ENCODE measurements at regions not wholly inside any gene's neighbourhood (a gene's known extent, or its start where the extent isn't known, plus 50 kb on each side); places are given as distances from the start of the nearest gene placed in this dataset.

DNA sequence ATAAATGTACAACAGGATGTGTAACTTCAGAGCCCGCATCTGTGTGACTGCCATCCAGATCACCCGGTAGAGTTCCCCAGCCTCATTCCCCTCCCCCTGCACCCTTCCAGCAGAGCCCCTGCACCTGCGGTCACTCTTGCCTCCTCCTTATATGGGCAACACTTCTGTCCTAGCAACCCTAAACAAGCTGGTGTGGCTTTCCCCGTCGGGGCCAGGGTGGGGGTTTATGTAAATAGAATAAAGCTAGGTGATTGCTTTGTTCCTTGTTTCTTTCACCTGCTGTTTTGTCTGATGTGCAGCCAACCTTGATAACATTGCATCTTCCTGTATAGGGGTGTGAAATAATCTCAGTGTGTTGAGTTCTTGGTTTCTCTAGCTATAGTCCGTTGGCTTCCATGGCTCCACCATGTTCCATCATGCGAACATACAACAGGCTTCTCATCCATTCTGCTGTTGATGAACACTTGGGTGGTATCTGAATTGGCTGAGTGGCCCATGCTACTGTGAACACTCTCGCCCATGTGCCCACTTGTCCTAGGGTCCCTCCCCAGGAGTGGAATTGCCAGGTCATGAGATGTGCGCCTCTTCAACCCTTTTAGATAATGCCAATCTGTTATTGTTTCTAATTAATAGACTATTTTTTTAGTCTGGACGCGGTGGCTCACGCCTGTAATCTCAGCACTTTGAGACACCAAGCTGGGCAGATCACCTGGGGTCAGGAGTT is 102.2 kb downstream of the KIF26A start:
- H3K4me1 ChIP-seq (ENCODE audit: control insufficient read depth in 4 of 4, insufficient read depth in 4 of 4, low read length in 3 of 4) = no peaks in the 10 kb centered on the region
- H3K27me3 ChIP-seq (ENCODE audit: control insufficient read depth in 4 of 4, insufficient read depth in 4 of 4, low read length in 3 of 4) = no peaks in the 10 kb centered on the region
- H3K27ac ChIP-seq (ENCODE audit: low read depth in 1 of 2, low read length in 2 of 2) = no peak overlapping the region
- H3K36me3 ChIP-seq (ENCODE audit: control insufficient read depth in 4 of 4, insufficient read depth in 3 of 4, low read depth in 1 of 4, low read length in 3 of 4) = no peaks in the 10 kb centered on the region
- peaks cover 6 to 16% (median 7%) of the 10 kb centered on the region in 4 donors for H3K9me3 ChIP-seq (ENCODE audit: control insufficient read depth in 4 of 4, low read length in 3 of 4)
- no peak for TF ChIP-seq FOXA2 (IDR thresholded peaks at IDR 0.05)
- TF ChIP-seq CTCF (IDR thresholded peaks at IDR 0.05; ENCODE audit: low read depth, low read length, missing input control) = no peak
- no peak for TF ChIP-seq REST (IDR thresholded peaks at IDR 0.05)
- TF ChIP-seq FOXA1 (IDR thresholded peaks at IDR 0.05) = no peak
- TF ChIP-seq NR2F2 (IDR thresholded peaks at IDR 0.05) = no peak
- no peak for TF ChIP-seq RAD21 (IDR thresholded peaks at IDR 0.05)
- TF ChIP-seq TAF1 (conservative IDR thresholded peaks at IDR 0.05) = no peak
- TF ChIP-seq GABPA (IDR thresholded peaks at IDR 0.05 in 1 of 2, conservative IDR thresholded peaks at IDR 0.05 in 1 of 2) = no peak
- no peak for TF ChIP-seq HNF4A (conservative IDR thresholded peaks at IDR 0.05)
- no peak for TF ChIP-seq SP1 (IDR thresholded peaks at IDR 0.05)
- no peak for TF ChIP-seq ZBTB33 (IDR thresholded peaks at IDR 0.05)
- TF ChIP-seq, protein P1, sequence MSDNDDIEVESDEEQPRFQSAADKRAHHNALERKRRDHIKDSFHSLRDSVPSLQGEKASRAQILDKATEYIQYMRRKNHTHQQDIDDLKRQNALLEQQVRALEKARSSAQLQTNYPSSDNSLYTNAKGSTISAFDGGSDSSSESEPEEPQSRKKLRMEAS (IDR thresholded peaks at IDR 0.05) = no peak
- TF ChIP-seq JUND (IDR thresholded peaks at IDR 0.05) = no peak
- no peak for TF ChIP-seq RXRA (IDR thresholded peaks at IDR 0.05)
- TF ChIP-seq HNF4G (IDR thresholded peaks at IDR 0.05) = no peak
- TF ChIP-seq ATF3 (IDR thresholded peaks at IDR 0.05) = no peak
- no peak for TF ChIP-seq EGR1 (IDR thresholded peaks at IDR 0.05; ENCODE audit: low read depth in 2 of 2)
- H3K4me3 ChIP-seq (ENCODE audit: low read depth in 1 of 3, low read length in 3 of 3) = no peak overlapping the region
- WGBS = 67% methylated on average over 12 of the region's 12 CpGs
- no peak for DNase-seq (ENCODE audit: low spot score)
- H3K9ac ChIP-seq (ENCODE audit: low read depth in 1 of 2, low read length in 2 of 2) = no peak overlapping the region
